Endodermal cell (in vitro differentiated cells): ENCODE measurements at regions not wholly inside any gene's neighbourhood (a gene's known extent, or its start where the extent isn't known, plus 50 kb on each side); places are given as distances from the start of the nearest gene placed in this dataset.

ENCODE experiments used
- DNase-seq: peaks from one replicate; pipeline ENCODE4 v3.0.0-alpha.2; 2017
- H3K27ac ChIP-seq: 2 replicates; pipeline ENCODE4 v1.5.1; 2013; ENCODE audit warnings: mild to moderate bottlenecking, low read depth, low read length, moderate library complexity
- H3K27me3 ChIP-seq: 2 replicates; pipeline ENCODE4 v1.6.1; 2013; ENCODE audit warnings: mild to moderate bottlenecking, low read length, moderate library complexity; ENCODE audit not compliant: insufficient read depth, control insufficient read depth, poor library complexity, severe bottlenecking
- H3K36me3 ChIP-seq: 2 replicates; pipeline ENCODE4 v1.7.0; 2013; ENCODE audit warnings: mild to moderate bottlenecking, low read length, moderate library complexity; ENCODE audit not compliant: control insufficient read depth, insufficient read depth
- H3K4me1 ChIP-seq: one replicate; pipeline ENCODE4 v1.7.0; 2013; ENCODE audit warnings: low read length; ENCODE audit not compliant: control insufficient read depth, insufficient read depth
- H3K4me3 ChIP-seq: 2 replicates; pipeline ENCODE4 v1.5.1; 2013; ENCODE audit warnings: mild to moderate bottlenecking, low read length, moderate library complexity
- H3K9ac ChIP-seq: 2 replicates; pipeline ENCODE4 v1.6.1; 2013; ENCODE audit warnings: mild to moderate bottlenecking, low read length, moderate library complexity; ENCODE audit not compliant: poor library complexity, severe bottlenecking; ENCODE audit errors: extremely low read depth
- H3K9me3 ChIP-seq: 2 replicates; pipeline ENCODE4 v1.6.1; 2013; ENCODE audit warnings: mild to moderate bottlenecking, low read length, moderate library complexity; ENCODE audit not compliant: control insufficient read depth
- H3K27ac Mint-ChIP-seq: 2 replicates; pipeline ENCODE4 v1.8.0; 2020; ENCODE audit warnings: mixed read lengths
- H3K27me3 Mint-ChIP-seq: 2 replicates; pipeline ENCODE4 v1.8.0; 2021; ENCODE audit warnings: mild to moderate bottlenecking, mixed read lengths; ENCODE audit not compliant: insufficient read depth
- H3K36me3 Mint-ChIP-seq: 2 replicates; pipeline ENCODE4 v1.8.0; 2020; ENCODE audit warnings: low read depth, mixed read lengths
- H3K4me1 Mint-ChIP-seq: 2 replicates; pipeline ENCODE4 v1.8.0; 2020; ENCODE audit warnings: mixed read lengths
- H3K4me3 Mint-ChIP-seq: 2 replicates; pipeline ENCODE4 v1.8.0; 2020; ENCODE audit warnings: mild to moderate bottlenecking, moderate library complexity, mixed read lengths
- H3K9me3 Mint-ChIP-seq: 2 replicates; pipeline ENCODE4 v1.8.0; 2020; ENCODE audit warnings: mild to moderate bottlenecking, mixed read lengths
- CTCF ChIP-seq: fragments of 200-600 bp; sonication (generic); conservative IDR thresholded peaks from 2 replicates; pipeline ENCODE4 v1.5.0; 2021; ENCODE audit warnings: antibody characterized with exemption, mild to moderate bottlenecking
- WGBS, 2 experiments: methylation state at CpG; one replicate each; pipeline versions ENCODE4 v1.1.5 to v1.1.7; 2013; ENCODE audit warnings: missing lambda C conversion rate in 2 of 2, mixed read lengths in 1 of 2; ENCODE audit not compliant: insufficient coverage in 1 of 2, insufficient read length in 1 of 2; 5-methylcytosine and 5-hydroxymethylcytosine counted together

DNA sequence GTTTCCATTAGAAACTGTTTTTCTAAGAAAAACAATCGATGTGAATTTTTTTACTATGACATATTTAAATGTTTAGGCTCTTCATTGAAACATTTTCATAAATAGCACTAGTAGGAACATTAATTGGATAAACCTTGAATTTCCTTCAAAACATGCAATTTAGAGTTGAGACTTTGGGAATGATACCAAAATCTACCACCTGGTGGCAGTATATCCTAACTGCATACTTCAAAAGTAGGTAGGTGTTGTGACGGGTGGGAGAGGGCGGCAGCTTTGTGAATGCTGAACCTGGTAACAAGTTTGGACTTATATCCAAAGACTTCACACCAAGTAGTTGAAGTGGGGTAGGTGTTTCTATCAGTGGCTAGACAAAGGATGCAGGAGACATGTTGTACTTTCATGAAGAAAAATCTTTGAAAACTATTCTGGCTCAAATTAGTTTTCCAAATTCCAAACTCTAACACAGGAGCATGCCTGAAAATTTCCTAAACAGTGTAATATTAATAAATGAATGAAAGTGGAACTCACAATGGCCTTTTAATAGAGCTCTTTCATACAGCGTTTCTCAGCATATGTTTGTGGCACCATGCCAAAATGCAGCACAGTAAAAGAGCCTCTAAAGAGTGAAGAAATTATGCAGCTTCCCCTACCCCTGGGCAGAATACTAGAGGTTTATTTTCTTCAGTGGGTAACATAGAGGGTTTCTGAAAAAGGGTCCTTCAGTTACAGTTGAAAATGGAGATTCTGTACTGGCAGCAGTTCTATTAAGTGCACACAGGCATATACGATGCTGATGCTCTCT, 201.0 kb upstream of the TPK1 start:
- Mint-ChIP-seq H3K27me3 (no peaks in the 10 kb centered on the region), H3K27ac (no peak overlapping the region), H3K9me3 (peaks cover 16% of the 10 kb centered on the region), H3K36me3 (no peaks in the 10 kb centered on the region), H3K4me3 (no peak overlapping the region), H3K4me1 (no peaks in the 10 kb centered on the region)
- Histone ChIP-seq H3K36me3 (no peaks in the 10 kb centered on the region), H3K9ac (no peak overlapping the region), H3K27me3 (no peaks in the 10 kb centered on the region), H3K9me3 (peaks cover 17% of the 10 kb centered on the region), H3K27ac (no peak overlapping the region), H3K4me1 (no peaks in the 10 kb centered on the region), H3K4me3 (no peak overlapping the region)
- 52 to 91% methylated on average over 1 to 4 of the region's 5 CpGs for WGBS, 2 experiments
- peak; percentile 75 for DNase-seq
- peak; percentile 91 for TF ChIP-seq CTCF

- Mint-ChIP-seq H3K27ac (no peak overlapping the region), H3K4me1 (peaks cover 3% of the 10 kb centered on the region), H3K4me3 (no peak overlapping the region), H3K9me3 (peaks cover 16% of the 10 kb centered on the region), H3K36me3 (no peaks in the 10 kb centered on the region), H3K27me3 (no peaks in the 10 kb centered on the region)
- TF ChIP-seq CTCF, result no peak
- 71 to 72% methylated on average over 5 of the region's 5 CpGs for WGBS, 2 experiments
- Histone ChIP-seq H3K4me3 (no peak overlapping the region), H3K9ac (no peak overlapping the region), H3K27me3 (no peaks in the 10 kb centered on the region), H3K27ac (no peak overlapping the region), H3K9me3 (peaks cover 17% of the 10 kb centered on the region), H3K36me3 (no peaks in the 10 kb centered on the region), H3K4me1 (no peaks in the 10 kb centered on the region)
- DNase-seq, result no peak
Observed at GRCh38 chr7:145031162-145031561, 195.3 kb upstream of the TPK1 start.

- DNase-seq, result peak; percentile 55
- Mint-ChIP-seq H3K36me3 (no peaks in the 10 kb centered on the region), H3K27me3 (no peaks in the 10 kb centered on the region), H3K27ac (no peak overlapping the region), H3K4me3 (no peak overlapping the region), H3K9me3 (peaks cover 16% of the 10 kb centered on the region), H3K4me1 (peaks cover 3% of the 10 kb centered on the region)
- H3K27ac ChIP-seq, result no peak overlapping the region
- H3K4me3 ChIP-seq, result no peak overlapping the region
- H3K27me3 ChIP-seq, result no peaks in the 10 kb centered on the region
- TF ChIP-seq CTCF, result no peak
- 89% methylated on average over 5 of the region's 5 CpGs for WGBS, 2 experiments
- H3K9ac ChIP-seq, result no peak overlapping the region
- peaks cover 17% of the 10 kb centered on the region for H3K9me3 ChIP-seq
- H3K36me3 ChIP-seq, result no peaks in the 10 kb centered on the region
- H3K4me1 ChIP-seq, result no peaks in the 10 kb centered on the region
Observed at GRCh38 chr7:145030754-145031153, 194.9 kb upstream of the TPK1 start.
